Omental fat pad (tissue), 3 donors: ENCODE measurements at regions not wholly inside any gene's neighbourhood (a gene's known extent, or its start where the extent isn't known, plus 50 kb on each side); places are given as distances from the start of the nearest gene placed in this dataset.

Experiments
- ATAC-seq: fragments of 150-250 bp; one replicate; pipeline ENCODE4 v1.9.1; 2016; ENCODE audit warnings: mild to moderate bottlenecking, moderate library complexity; ENCODE audit not compliant: low FRiP score
- DNase-seq: peaks from one replicate; pipeline ENCODE4 v3.0.0-alpha.2; 2019; ENCODE audit warnings: low spot score
- CTCF ChIP-seq, 3 donors: fragments of 450-650 bp; IDR thresholded peaks; one replicate each; pipeline ENCODE4 v1.5.1; 2016 to 2017; ENCODE audit warnings: antibody characterized with exemption in 3 of 3, mild to moderate bottlenecking in 3 of 3, moderate library complexity in 2 of 3

GRCh38 chr9:7549249-7549648 lies 250.3 kb downstream of the DMAC1 start:
- ATAC-seq (no peak), DNase-seq (no peak)
- TF ChIP-seq CTCF (IDR thresholded peaks at IDR 0.05), result no peak

DNA sequence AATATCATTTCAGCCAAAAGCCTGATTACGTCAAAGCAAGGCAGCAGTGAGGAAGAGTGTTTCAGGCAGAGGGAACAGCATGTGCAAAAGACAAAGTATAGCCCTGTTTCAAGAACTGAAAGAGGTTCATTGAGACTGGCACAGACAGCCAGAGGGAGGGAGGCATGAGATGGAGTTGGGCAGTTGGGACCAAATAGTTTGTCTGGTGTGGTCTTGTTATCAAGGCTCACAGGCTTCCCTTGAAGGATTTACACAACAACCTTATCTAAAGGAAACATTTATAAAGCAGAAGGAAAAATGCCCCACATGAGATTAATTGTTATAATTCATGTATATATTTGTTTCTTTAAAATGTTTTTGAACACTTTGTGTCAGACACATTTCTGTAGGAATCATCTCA lies 253.3 kb downstream of the DMAC1 start:
- ATAC-seq (no peak), DNase-seq (no peak)
- no peak for TF ChIP-seq CTCF (IDR thresholded peaks at IDR 0.05)

- TF ChIP-seq CTCF (IDR thresholded peaks at IDR 0.05), result no peak
- DNase-seq, result no peak
- ATAC-seq, result no peak
Measured at GRCh38 chr9:7545371-7546165, 254.0 kb downstream of the DMAC1 start.

GRCh38 chr9:7542693-7543092 lies 256.9 kb downstream of the DMAC1 start:
- DNase-seq (no peak), ATAC-seq (no peak)
- no peak for TF ChIP-seq CTCF (IDR thresholded peaks at IDR 0.05)

DNA sequence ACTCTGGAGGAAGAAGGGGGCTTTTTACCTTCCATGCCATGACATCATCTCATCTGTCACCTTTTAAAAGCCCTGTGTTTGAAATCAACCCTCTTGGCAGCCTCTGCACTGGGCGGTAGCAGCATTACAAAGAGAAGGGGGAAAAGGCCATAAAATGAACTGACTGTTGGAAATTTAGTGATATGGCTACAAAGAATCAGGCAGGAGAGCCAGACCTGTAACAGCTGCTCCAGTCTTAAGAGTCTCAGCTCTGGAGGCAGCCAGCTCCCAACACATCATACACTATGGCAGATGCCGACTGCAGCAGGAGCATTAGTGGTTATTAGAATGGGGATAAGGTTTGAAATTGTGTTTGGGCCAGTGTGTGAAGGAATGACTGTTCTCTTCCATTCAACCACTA lies 257.5 kb downstream of the DMAC1 start:
- ATAC-seq, result no peak
- no peak for DNase-seq
- TF ChIP-seq CTCF (IDR thresholded peaks at IDR 0.05), result no peak

- no peak for ATAC-seq
- no peak for DNase-seq
- TF ChIP-seq CTCF (IDR thresholded peaks at IDR 0.05), result no peak
Measured at GRCh38 chr9:7536310-7536939, 263.2 kb downstream of the DMAC1 start.
